IMR-90 (cell line): ENCODE measurements at regions not wholly inside any gene's neighbourhood (a gene's known extent, or its start where the extent isn't known, plus 50 kb on each side); places are given as distances from the start of the nearest gene placed in this dataset.

Experiments used
- ATAC-seq: fragments of 200-7000 bp; cut with Tn5 transposase; 2 replicates; pipeline ENCODE4 v1.9.1; 2020; ENCODE audit warnings: low read depth, mild to moderate bottlenecking, moderate library complexity
- BruUV-seq: library from RNA; stranded (reverse); fragments of 400-500 nt; replicated peaks from 2 replicates; lab custom pipeline; 2021; lab: Mats Ljungman, UMichigan
- CTCF ChIA-PET: fragments of 300-600 bp; formaldehyde crosslinking; extraction: SDS; loops from one replicate; lab custom pipeline; 2021; ENCODE audit warnings: antibody characterized with exemption; lab: Yijun Ruan, JAX
- POLR2A ChIA-PET: fragments of 300-600 bp; sonication (Branson Sonifier 250); formaldehyde crosslinking; loops from one replicate; lab custom pipeline; 2022; ENCODE audit warnings: antibody characterized with exemption; ENCODE audit not compliant: unreplicated experiment; lab: Charles Lee
- DNase-seq: peaks from one replicate; pipeline ENCODE4 v3.0.0; 2013
- H2AFZ ChIP-seq: replicated peaks from 2 replicates; pipeline ENCODE3; 2013; ENCODE audit warnings: low read length, mild to moderate bottlenecking; ENCODE audit not compliant: poor library complexity
- H2AK5ac ChIP-seq: 2 replicates; pipeline ENCODE4 v1.6.1; 2013; ENCODE audit warnings: low read depth, low read length, inconsistent platforms
- H2AK9ac ChIP-seq: replicated peaks from 2 replicates; pipeline ENCODE3; 2013; ENCODE audit warnings: mild to moderate bottlenecking, low read depth, low read length, moderate library complexity; ENCODE audit not compliant: poor library complexity
- H2BK120ac ChIP-seq: 2 replicates; pipeline ENCODE4 v1.6.1; 2013; ENCODE audit warnings: low read depth, low read length, inconsistent platforms
- H2BK15ac ChIP-seq: 3 replicates; pipeline ENCODE4 v1.6.1; 2013; ENCODE audit warnings: low read depth, low read length, inconsistent platforms
- H2BK20ac ChIP-seq: 2 replicates; pipeline ENCODE4 v1.6.1; 2013; ENCODE audit warnings: low read depth, mild to moderate bottlenecking, inconsistent platforms, low read length, moderate library complexity
- H2BK5ac ChIP-seq: 2 replicates; pipeline ENCODE4 v1.6.1; 2013; ENCODE audit warnings: mild to moderate bottlenecking, low read depth, low read length, inconsistent platforms; ENCODE audit not compliant: poor library complexity, severe bottlenecking
- H3K14ac ChIP-seq: replicated peaks from 2 replicates; pipeline ENCODE4 v1.6.1; 2013; ENCODE audit warnings: low read depth, low read length, inconsistent platforms
- H3K18ac ChIP-seq: 2 replicates; pipeline ENCODE4 v1.6.1; 2013; ENCODE audit warnings: low read depth, low read length, control low read depth
- H3K23ac ChIP-seq: 2 replicates; pipeline ENCODE4 v1.6.1; 2013; ENCODE audit warnings: low read depth, low read length, inconsistent platforms
- H3K27ac ChIP-seq: 2 replicates; pipeline ENCODE4 v1.5.1; 2013; ENCODE audit warnings: mild to moderate bottlenecking, control low read depth, low read length; ENCODE audit not compliant: insufficient read depth
- H3K27me3 ChIP-seq: 2 replicates; pipeline ENCODE4 v1.6.1; 2013; ENCODE audit warnings: low read length; ENCODE audit not compliant: control insufficient read depth, insufficient read depth
- H3K36me3 ChIP-seq: 2 replicates; pipeline ENCODE4 v1.6.1; 2013; ENCODE audit warnings: low read length, mixed read lengths; ENCODE audit not compliant: control insufficient read depth, insufficient read depth
- H3K4ac ChIP-seq: 2 replicates; pipeline ENCODE4 v1.6.1; 2013; ENCODE audit warnings: low read depth, low read length, inconsistent platforms
- H3K4me1 ChIP-seq: 2 replicates; pipeline ENCODE4 v1.6.1; 2013; ENCODE audit warnings: low read length, mixed read lengths; ENCODE audit not compliant: control insufficient read depth, insufficient read depth
- H3K4me2 ChIP-seq: 2 replicates; pipeline ENCODE4 v1.6.1; 2013; ENCODE audit warnings: low read depth, mild to moderate bottlenecking, control low read depth, low read length, moderate library complexity
- H3K4me3 ChIP-seq: 2 replicates; pipeline ENCODE4 v1.5.1; 2013; ENCODE audit warnings: low read depth, mild to moderate bottlenecking, control low read depth, low read length, moderate library complexity; ENCODE audit not compliant: insufficient read depth
- H3K56ac ChIP-seq: 2 replicates; pipeline ENCODE4 v1.6.1; 2013; ENCODE audit warnings: low read length, inconsistent platforms; ENCODE audit not compliant: insufficient read depth; ENCODE audit errors: extremely low read depth
- H3K79me1 ChIP-seq, 2 experiments: 2 replicates each; pipeline ENCODE4 v1.6.1; 2013; ENCODE audit warnings: low read length in 2 of 2, inconsistent platforms in 1 of 2, low read depth in 1 of 2
- H3K9ac ChIP-seq: 2 replicates; pipeline ENCODE4 v1.6.1; 2013; ENCODE audit warnings: low read depth, low read length, control low read depth
- H3K9me1 ChIP-seq: 2 replicates; pipeline ENCODE4 v1.6.1; 2013; ENCODE audit warnings: low read length, inconsistent platforms; ENCODE audit not compliant: insufficient read depth
- H3K9me3 ChIP-seq: 2 replicates; pipeline ENCODE4 v1.6.1; 2013; ENCODE audit warnings: low read length; ENCODE audit not compliant: control insufficient read depth, insufficient read depth
- H4K20me1 ChIP-seq: 2 replicates; pipeline ENCODE4 v1.6.1; 2013; ENCODE audit warnings: low read length, inconsistent platforms; ENCODE audit not compliant: insufficient read depth
- H4K5ac ChIP-seq: 2 replicates; pipeline ENCODE4 v1.6.1; 2013; ENCODE audit warnings: mild to moderate bottlenecking, low read depth, low read length, control low read depth
- H4K8ac ChIP-seq, 2 experiments: 2 replicates each; pipeline ENCODE4 v1.6.1; 2013; ENCODE audit warnings: low read depth in 2 of 2, low read length in 2 of 2, control low read depth in 1 of 2, inconsistent platforms in 1 of 2
- H4K91ac ChIP-seq: 2 replicates; pipeline ENCODE4 v1.6.1; 2013; ENCODE audit warnings: low read depth, low read length, inconsistent platforms; ENCODE audit not compliant: insufficient read depth
- BHLHE40 ChIP-seq: fragments of 150-350 bp; IDR thresholded peaks from 2 replicates; pipeline ENCODE4 v1.6.1; 2016; ENCODE audit warnings: mild to moderate bottlenecking, low read depth, low read length
- CEBPB ChIP-seq: IDR thresholded peaks from 2 replicates; pipeline ENCODE4 v1.6.1; 2012; ENCODE audit warnings: low read depth, low read length, improper control_type of control experiment
- CHD1 ChIP-seq: IDR thresholded peaks from 2 replicates; pipeline ENCODE4 v1.6.1; 2012; ENCODE audit warnings: low read depth, low read length, improper control_type of control experiment
- FOS ChIP-seq: fragments of 150-350 bp; IDR thresholded peaks from 2 replicates; pipeline ENCODE4 v1.6.1; 2016; ENCODE audit warnings: low read depth, low read length
- MAFK ChIP-seq: IDR thresholded peaks from 2 replicates; pipeline ENCODE4 v1.6.1; 2012; ENCODE audit warnings: low read depth, low read length, improper control_type of control experiment
- MAZ ChIP-seq: IDR thresholded peaks from 2 replicates; pipeline ENCODE4 v1.6.1; 2012; ENCODE audit warnings: low read depth, mild to moderate bottlenecking, low read length, improper control_type of control experiment, moderate library complexity, borderline replicate concordance
- MXI1 ChIP-seq: IDR thresholded peaks from 2 replicates; pipeline ENCODE4 v1.6.1; 2012; ENCODE audit warnings: low read depth, mild to moderate bottlenecking, low read length, moderate library complexity, borderline replicate concordance
- NFE2L2 ChIP-seq: fragments of 150-350 bp; IDR thresholded peaks from 2 replicates; pipeline ENCODE4 v1.6.1; 2016; ENCODE audit warnings: low read depth, mild to moderate bottlenecking, low read length
- POLR2A ChIP-seq: IDR thresholded peaks from 2 replicates; pipeline ENCODE4 v1.6.1; 2012; ENCODE audit warnings: mild to moderate bottlenecking, low read depth, low read length
- RAD21 ChIP-seq: IDR thresholded peaks from 2 replicates; pipeline ENCODE4 v1.6.1; 2012; ENCODE audit warnings: low read length, improper control_type of control experiment
- RCOR1 ChIP-seq: IDR thresholded peaks from 2 replicates; pipeline ENCODE4 v1.6.1; 2012; ENCODE audit warnings: mild to moderate bottlenecking, low read length, improper control_type of control experiment; ENCODE audit not compliant: insufficient replicate concordance
- RFX5 ChIP-seq: IDR thresholded peaks from 2 replicates; pipeline ENCODE4 v1.8.0; 2012; ENCODE audit warnings: low read depth, mild to moderate bottlenecking, low read length, moderate library complexity
- SMC3 ChIP-seq: fragments of 150-350 bp; IDR thresholded peaks from 2 replicates; pipeline ENCODE4 v1.6.1; 2016; ENCODE audit warnings: low read depth, mild to moderate bottlenecking, antibody characterized with exemption, low read length, moderate library complexity
- WGBS, 2 experiments: methylation state at CpG; one replicate each; pipeline versions ENCODE4 v1.1.5 to v1.1.7; 2013; ENCODE audit warnings: missing lambda C conversion rate in 2 of 2; ENCODE audit not compliant: insufficient read length in 1 of 2; ENCODE audit errors: extremely low coverage in 2 of 2; 5-methylcytosine and 5-hydroxymethylcytosine counted together
- dilution Hi-C: fragments of 300-500 bp; cut with HindIII; formaldehyde crosslinking; loops from one replicate; pipeline ENCODE4 v1.14.3; 2018; ENCODE audit warnings: low sequenced_read_pairs; ENCODE audit not compliant: unreplicated experiment
- in situ Hi-C: fragments of 300-500 bp; cut with MboI; formaldehyde crosslinking; loops from 3 replicates; pipeline ENCODE4 v1.14.3; 2019; ENCODE audit warnings: low sequenced_read_pairs, inconsistent platforms, mixed read lengths
- intact Hi-C: fragments of 100-400 bp; cut with micrococcal nuclease; formaldehyde crosslinking; loops from 2 replicates; pipeline ENCODE4 v1.10.0; 2022
- TF ChIP-seq, protein P1 (sequence below): fragments of 150-350 bp; IDR thresholded peaks from 2 replicates; pipeline ENCODE4 v1.6.1; 2016; ENCODE audit warnings: low read depth, mild to moderate bottlenecking, low read length, moderate library complexity, borderline replicate concordance
- TF ChIP-seq, protein P2 (sequence below): fragments of 150-350 bp; IDR thresholded peaks from 2 replicates; pipeline ENCODE4 v1.6.1; 2017; ENCODE audit warnings: mild to moderate bottlenecking, antibody characterized with exemption, low read length, low read depth
- TF ChIP-seq, protein P3 (sequence below): conservative IDR thresholded peaks from 2 replicates; pipeline ENCODE4 v1.5.1; 2012; ENCODE audit warnings: mild to moderate bottlenecking, low read depth, low read length, improper control_type of control experiment

DNA sequence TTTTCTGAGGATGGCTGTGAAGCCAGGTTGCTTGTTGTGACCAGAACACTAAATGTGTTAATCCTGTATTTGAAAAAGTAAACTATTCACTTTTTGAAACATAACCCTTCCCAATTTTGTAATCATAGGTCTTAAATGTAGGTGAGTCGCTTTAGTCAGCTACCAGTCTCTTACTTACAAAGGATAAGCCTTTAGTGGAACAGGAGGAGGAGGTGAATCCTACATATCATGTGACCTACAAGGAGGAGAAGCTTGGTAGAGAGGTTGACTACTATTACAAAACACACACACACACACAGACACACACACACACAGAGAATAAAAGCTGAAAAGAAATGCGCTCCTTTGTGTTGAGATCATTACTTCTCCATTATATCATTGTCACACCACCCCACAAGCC, 59.9 kb upstream of the SPAG16 start:
- Histone ChIP-seq H2BK20ac (no peak overlapping the region), H3K79me1 (no peaks in the 10 kb centered on the region), H3K9ac (no peak overlapping the region), H4K20me1 (no peaks in the 10 kb centered on the region), H4K5ac (no peak overlapping the region), H3K9me1 (no peaks in the 10 kb centered on the region), H2BK5ac (no peak overlapping the region), H3K14ac (no peak overlapping the region), H2BK120ac (no peak overlapping the region), H2AK5ac (no peak overlapping the region), H2AFZ (no peak overlapping the region), H3K23ac (no peak overlapping the region), H3K9me3 (no peaks in the 10 kb centered on the region), H2AK9ac (no peak overlapping the region), H3K4me1 (no peaks in the 10 kb centered on the region), H2BK15ac (no peak overlapping the region), H4K8ac (no peak overlapping the region), H3K56ac (no peak overlapping the region), H3K4me2 (no peak overlapping the region), H4K91ac (no peak overlapping the region), H3K27ac (no peak overlapping the region), H3K27me3 (no peaks in the 10 kb centered on the region), H3K18ac (no peak overlapping the region), H3K4ac (no peak overlapping the region), H3K4me3 (no peak overlapping the region), H3K36me3 (no peaks in the 10 kb centered on the region)
- dilution Hi-C loops (no loop called here), intact Hi-C loops (no loop called here), in situ Hi-C loops (no loop called here)
- CTCF ChIA-PET, result no interaction called here
- DNase-seq, result no peak
- no TSS peak for BruUV-seq
- ATAC-seq, result no peak
- WGBS, 2 experiments, result no CpG with 5 or more reads among the region's 2 CpGs
- TF ChIP-seq CEBPB, result no peak
- TF ChIP-seq, protein P1, sequence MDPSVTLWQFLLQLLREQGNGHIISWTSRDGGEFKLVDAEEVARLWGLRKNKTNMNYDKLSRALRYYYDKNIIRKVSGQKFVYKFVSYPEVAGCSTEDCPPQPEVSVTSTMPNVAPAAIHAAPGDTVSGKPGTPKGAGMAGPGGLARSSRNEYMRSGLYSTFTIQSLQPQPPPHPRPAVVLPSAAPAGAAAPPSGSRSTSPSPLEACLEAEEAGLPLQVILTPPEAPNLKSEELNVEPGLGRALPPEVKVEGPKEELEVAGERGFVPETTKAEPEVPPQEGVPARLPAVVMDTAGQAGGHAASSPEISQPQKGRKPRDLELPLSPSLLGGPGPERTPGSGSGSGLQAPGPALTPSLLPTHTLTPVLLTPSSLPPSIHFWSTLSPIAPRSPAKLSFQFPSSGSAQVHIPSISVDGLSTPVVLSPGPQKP, result no peak
- no peak for TF ChIP-seq MAFK
- no peak for TF ChIP-seq FOS
- no peak for TF ChIP-seq CHD1
- TF ChIP-seq, protein P2, sequence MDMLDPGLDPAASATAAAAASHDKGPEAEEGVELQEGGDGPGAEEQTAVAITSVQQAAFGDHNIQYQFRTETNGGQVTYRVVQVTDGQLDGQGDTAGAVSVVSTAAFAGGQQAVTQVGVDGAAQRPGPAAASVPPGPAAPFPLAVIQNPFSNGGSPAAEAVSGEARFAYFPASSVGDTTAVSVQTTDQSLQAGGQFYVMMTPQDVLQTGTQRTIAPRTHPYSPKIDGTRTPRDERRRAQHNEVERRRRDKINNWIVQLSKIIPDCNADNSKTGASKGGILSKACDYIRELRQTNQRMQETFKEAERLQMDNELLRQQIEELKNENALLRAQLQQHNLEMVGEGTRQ, result no peak
- no peak for TF ChIP-seq RFX5
- TF ChIP-seq SMC3, result no peak
- TF ChIP-seq NFE2L2, result no peak
- TF ChIP-seq RAD21, result no peak
- no peak for TF ChIP-seq MAZ
- TF ChIP-seq, protein P3, sequence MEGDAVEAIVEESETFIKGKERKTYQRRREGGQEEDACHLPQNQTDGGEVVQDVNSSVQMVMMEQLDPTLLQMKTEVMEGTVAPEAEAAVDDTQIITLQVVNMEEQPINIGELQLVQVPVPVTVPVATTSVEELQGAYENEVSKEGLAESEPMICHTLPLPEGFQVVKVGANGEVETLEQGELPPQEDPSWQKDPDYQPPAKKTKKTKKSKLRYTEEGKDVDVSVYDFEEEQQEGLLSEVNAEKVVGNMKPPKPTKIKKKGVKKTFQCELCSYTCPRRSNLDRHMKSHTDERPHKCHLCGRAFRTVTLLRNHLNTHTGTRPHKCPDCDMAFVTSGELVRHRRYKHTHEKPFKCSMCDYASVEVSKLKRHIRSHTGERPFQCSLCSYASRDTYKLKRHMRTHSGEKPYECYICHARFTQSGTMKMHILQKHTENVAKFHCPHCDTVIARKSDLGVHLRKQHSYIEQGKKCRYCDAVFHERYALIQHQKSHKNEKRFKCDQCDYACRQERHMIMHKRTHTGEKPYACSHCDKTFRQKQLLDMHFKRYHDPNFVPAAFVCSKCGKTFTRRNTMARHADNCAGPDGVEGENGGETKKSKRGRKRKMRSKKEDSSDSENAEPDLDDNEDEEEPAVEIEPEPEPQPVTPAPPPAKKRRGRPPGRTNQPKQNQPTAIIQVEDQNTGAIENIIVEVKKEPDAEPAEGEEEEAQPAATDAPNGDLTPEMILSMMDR, result no peak
- TF ChIP-seq MXI1, result no peak
- TF ChIP-seq RCOR1, result no peak
- TF ChIP-seq BHLHE40, result no peak
- TF ChIP-seq POLR2A, result no peak
- POLR2A ChIA-PET, result no interaction called here
